Left lung (tissue), 4 donors: ENCODE measurements at regions not wholly inside any gene's neighbourhood (a gene's known extent, or its start where the extent isn't known, plus 50 kb on each side); places are given as distances from the start of the nearest gene placed in this dataset.
"Not testable (repeated sequence)": the region's sequence is repeated elsewhere in the genome, so short reads cannot be mapped to it uniquely, and the experiment has no call there.

ENCODE experiments used
- ATAC-seq: fragments of 200-7000 bp; cut with Tn5 transposase; one replicate; pipeline ENCODE4 v1.9.1; 2020; ENCODE audit warnings: moderate library complexity
- DNase-seq, 4 donors: peaks; one replicate each; pipeline ENCODE4 v3.0.0-alpha.2; 2013 to 2020
- H3K27ac ChIP-seq, 2 donors: fragments of 200-600 bp; sonication (generic) in 1 of 2; one replicate each; pipeline versions ENCODE4 v1.5.0 to v1.8.0; 2020 to 2021
- H3K27me3 ChIP-seq, 2 donors: fragments of 200-600 bp; sonication (generic) in 1 of 2; one replicate each; pipeline versions ENCODE4 v1.5.0 to v1.8.0; 2020 to 2021
- H3K36me3 ChIP-seq, 2 donors: fragments of 200-600 bp; sonication (generic) in 1 of 2; one replicate each; pipeline versions ENCODE4 v1.5.0 to v1.8.0; 2020 to 2021
- H3K4me1 ChIP-seq, 2 donors: fragments of 200-600 bp; one replicate each; pipeline ENCODE4 v1.8.0; 2021
- H3K4me3 ChIP-seq, 2 donors: fragments of 200-600 bp; sonication (generic) in 1 of 2; one replicate each; pipeline versions ENCODE4 v1.5.0 to v1.8.0; 2020 to 2021; ENCODE audit warnings: mild to moderate bottlenecking in 1 of 2
- H3K9me3 ChIP-seq, 2 donors: fragments of 200-600 bp; sonication (generic) in 1 of 2; one replicate each; pipeline versions ENCODE4 v1.5.0 to v1.8.0; 2020 to 2021
- intact Hi-C, 2 donors: fragments of 100-400 bp; cut with DNase I; formaldehyde crosslinking; loops; one replicate each; pipeline versions ENCODE4 v1.11.2 to v1.14.2; 2022
- TF ChIP-seq, protein P1 (sequence below), 2 donors: fragments of 200-600 bp; sonication (generic) in 1 of 2; IDR thresholded peaks; one replicate each; pipeline versions ENCODE4 v1.5.0 to v1.8.0; 2021; ENCODE audit warnings: antibody characterized with exemption in 2 of 2
- donor health status: DM: no; HTN: yes; CAD: no.
- donor health status: DM: no; HTN: no; CAD: no.

DNA sequence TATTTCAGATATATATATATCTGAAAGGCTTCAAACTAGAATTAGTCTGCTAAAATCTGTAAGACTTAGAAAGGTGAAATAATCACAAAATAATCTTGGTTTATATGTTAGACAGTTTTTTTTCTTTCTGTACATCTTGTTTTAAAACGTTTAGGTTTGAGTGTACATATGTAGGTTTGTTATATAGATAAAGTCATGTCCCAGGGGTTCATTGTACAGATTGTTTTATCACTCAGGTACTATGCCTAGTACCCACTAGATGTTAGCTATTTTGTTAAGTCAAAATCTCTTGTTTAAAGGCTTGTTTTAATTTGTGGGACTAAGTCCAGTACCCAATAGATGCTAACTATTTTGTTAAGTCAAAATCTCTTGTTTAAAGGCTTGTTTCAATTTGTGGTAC is 1339.0 kb upstream of the CITED2 start:
- Histone ChIP-seq H3K4me1 (no peaks in the 10 kb centered on the region), H3K4me3 (no peak overlapping the region), H3K27me3 (no peaks in the 10 kb centered on the region), H3K27ac (no peak overlapping the region), H3K9me3 (no peaks in the 10 kb centered on the region), H3K36me3 (no peaks in the 10 kb centered on the region)
- intact Hi-C loops = no loop called here
- DNase-seq (no peak), ATAC-seq (no peak)
- TF ChIP-seq, protein P1, sequence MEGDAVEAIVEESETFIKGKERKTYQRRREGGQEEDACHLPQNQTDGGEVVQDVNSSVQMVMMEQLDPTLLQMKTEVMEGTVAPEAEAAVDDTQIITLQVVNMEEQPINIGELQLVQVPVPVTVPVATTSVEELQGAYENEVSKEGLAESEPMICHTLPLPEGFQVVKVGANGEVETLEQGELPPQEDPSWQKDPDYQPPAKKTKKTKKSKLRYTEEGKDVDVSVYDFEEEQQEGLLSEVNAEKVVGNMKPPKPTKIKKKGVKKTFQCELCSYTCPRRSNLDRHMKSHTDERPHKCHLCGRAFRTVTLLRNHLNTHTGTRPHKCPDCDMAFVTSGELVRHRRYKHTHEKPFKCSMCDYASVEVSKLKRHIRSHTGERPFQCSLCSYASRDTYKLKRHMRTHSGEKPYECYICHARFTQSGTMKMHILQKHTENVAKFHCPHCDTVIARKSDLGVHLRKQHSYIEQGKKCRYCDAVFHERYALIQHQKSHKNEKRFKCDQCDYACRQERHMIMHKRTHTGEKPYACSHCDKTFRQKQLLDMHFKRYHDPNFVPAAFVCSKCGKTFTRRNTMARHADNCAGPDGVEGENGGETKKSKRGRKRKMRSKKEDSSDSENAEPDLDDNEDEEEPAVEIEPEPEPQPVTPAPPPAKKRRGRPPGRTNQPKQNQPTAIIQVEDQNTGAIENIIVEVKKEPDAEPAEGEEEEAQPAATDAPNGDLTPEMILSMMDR (IDR thresholded peaks at IDR 0.05) = no peak

DNA sequence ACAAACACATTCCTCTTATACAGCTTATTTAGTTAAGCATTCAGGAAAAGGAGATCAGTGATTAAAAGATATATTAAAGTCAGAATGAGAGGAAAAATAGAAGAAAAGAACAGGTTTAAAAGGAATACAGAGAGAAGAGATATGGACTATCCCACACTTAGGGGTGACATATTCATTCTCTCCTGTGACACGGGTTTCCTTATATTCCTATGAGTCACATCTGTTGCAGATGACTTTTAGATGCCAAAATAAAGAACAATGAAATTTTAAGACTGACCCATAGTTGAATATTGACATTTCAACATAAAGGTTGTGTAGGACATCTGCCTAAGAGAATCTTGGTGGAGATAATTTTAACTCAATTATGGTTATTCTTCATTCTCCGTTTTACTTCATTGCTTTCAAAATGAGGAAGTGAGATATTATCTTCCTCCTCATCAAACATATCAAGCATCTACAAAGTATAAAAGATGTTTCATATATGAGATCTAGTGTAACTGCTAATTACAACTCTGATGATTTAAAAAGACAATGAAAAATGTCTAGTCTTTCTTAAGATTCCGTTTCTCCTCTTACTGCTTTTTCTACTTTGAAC is 1336.7 kb upstream of the CITED2 start:
- TF ChIP-seq, protein P1 (IDR thresholded peaks at IDR 0.05) = no peak
- Histone ChIP-seq H3K4me1 (no peaks in the 10 kb centered on the region), H3K27ac (no peak overlapping the region), H3K27me3 (no peaks in the 10 kb centered on the region), H3K9me3 (peaks cover 0 to 2% of the 10 kb centered on the region in 2 donors), H3K36me3 (no peaks in the 10 kb centered on the region), H3K4me3 (no peak overlapping the region)
- ATAC-seq = no peak
- intact Hi-C loops = no loop called here
- no peak for DNase-seq

DNA sequence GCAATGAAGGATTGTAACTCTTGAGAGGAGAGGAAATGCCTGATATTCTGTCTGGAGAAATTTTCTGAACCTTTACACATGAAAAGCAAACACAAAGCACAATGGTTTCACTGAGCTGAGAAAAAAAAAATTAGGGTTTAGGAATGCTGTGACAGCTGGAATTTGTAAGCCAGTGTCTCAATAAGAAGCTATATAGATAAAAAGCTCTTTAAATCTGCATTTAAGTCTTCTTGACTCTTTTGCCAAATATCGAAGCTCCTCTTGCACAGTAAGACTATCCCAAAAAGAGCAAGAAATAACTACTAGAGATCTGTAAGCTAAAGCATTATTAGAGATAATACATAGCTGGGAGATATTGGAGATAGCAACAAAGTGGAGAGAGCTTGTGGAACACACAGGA is 1334.0 kb upstream of the CITED2 start:
- H3K4me1 ChIP-seq = no peaks in the 10 kb centered on the region
- ATAC-seq (no peak), DNase-seq (peak in 2 of 4 donors; percentile 54 to 70)
- no peaks in the 10 kb centered on the region for H3K27me3 ChIP-seq
- H3K9me3 ChIP-seq = peaks cover 0 to 5% of the 10 kb centered on the region in 2 donors
- H3K36me3 ChIP-seq = no peaks in the 10 kb centered on the region
- H3K27ac ChIP-seq = no peak overlapping the region
- H3K4me3 ChIP-seq = no peak overlapping the region
- TF ChIP-seq, protein P1 (IDR thresholded peaks at IDR 0.05) = no peak
- intact Hi-C loops = no loop called here

DNA sequence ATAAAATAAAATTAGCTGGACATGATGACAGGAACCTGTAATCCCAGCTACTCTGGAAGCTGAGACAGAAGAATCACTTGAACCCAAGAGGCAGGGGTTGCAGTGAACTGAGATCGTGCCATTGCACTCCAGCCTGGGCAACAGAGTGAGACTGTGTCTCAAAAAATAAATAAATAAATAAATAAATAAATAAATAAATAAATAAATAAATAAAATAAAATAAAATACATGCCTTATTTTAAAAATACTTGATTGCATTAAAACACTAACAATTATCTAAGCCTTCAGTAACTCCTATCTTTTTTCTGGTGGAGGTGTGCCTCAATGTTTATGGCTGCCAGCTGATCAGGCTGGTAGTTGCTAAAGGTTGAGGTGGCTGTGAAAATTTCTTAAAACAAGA is 1329.6 kb upstream of the CITED2 start:
- H3K4me1 ChIP-seq, H3K36me3 ChIP-seq, H3K9me3 ChIP-seq, intact Hi-C loops, DNase-seq, H3K27ac ChIP-seq, H3K4me3 ChIP-seq, H3K27me3 ChIP-seq, ATAC-seq: not testable (repeated sequence)

DNA sequence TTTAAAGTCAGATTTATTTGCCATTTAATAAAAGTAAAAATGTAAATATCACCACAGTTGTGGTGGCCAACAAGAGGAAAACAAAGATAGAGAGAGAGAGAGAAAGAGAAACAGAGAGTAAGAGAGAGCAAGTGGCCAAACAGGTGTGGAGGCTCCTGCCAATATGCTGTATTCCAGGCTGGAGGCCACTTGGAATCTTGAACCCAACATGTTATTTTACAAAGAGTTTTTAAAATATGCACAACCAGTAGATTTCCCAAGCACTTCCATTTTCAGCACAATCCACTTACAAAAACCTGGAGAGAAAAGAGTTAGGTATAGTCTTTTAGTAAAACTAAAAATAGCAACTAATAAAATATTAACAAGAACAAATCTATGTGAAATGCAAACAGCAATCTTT is 1323.1 kb upstream of the CITED2 start:
- peaks cover 0 to 8% of the 10 kb centered on the region in 2 donors for H3K9me3 ChIP-seq
- DNase-seq = no peak
- H3K4me3 ChIP-seq = no peak overlapping the region
- intact Hi-C loops = no loop called here
- TF ChIP-seq, protein P1 (IDR thresholded peaks at IDR 0.05) = no peak
- H3K4me1 ChIP-seq = no peaks in the 10 kb centered on the region
- no peak for ATAC-seq
- no peaks in the 10 kb centered on the region for H3K36me3 ChIP-seq
- no peak overlapping the region for H3K27ac ChIP-seq
- no peaks in the 10 kb centered on the region for H3K27me3 ChIP-seq
